ENCODE measurements at regions not wholly inside any gene's neighbourhood (a gene's known extent, or its start where the extent isn't known, plus 50 kb on each side); places are given as distances from the start of the nearest gene placed in this dataset.
A peak's percentile ranks its signal among the peaks of the same experiment; 100 is the strongest.

GRCh38 chr16:6232056-6232455, 1100.6 kb upstream of the RBFOX1 start:
- TF ChIP-seq EP300 (IDR thresholded peaks at IDR 0.05; ENCODE audit: low read depth), result no peak
- no peak for TF ChIP-seq CTCF (IDR thresholded peaks at IDR 0.05)
- Histone ChIP-seq H3K9me3 (no peaks in the 10 kb centered on the region), H3K36me3 (no peaks in the 10 kb centered on the region), H3K27ac (no peak overlapping the region), H3K27me3 (no peaks in the 10 kb centered on the region), H3K4me3 (no peak overlapping the region), H3K4me1 (no peaks in the 10 kb centered on the region)
- WGBS, 2 donors (ENCODE audit: low coverage in 1 of 2), result 40 to 70% methylated on average over 1 to 4 of the region's 4 CpGs
- DNase-seq, result no peak
- intact Hi-C loops (cut with DNase I; ENCODE audit: low total_unique reads) (no loop called here), in situ Hi-C loops (cut with MboI; ENCODE audit: low pct_ligation_motif_present in 1 of 4, low pct_unique_long_range_greater_than_20kb in 1 of 4, low sequenced_read_pairs in 3 of 4) (no loop called here)

GRCh38 chr16:6231398-6231797, 1101.2 kb upstream of the RBFOX1 start:
- 96% methylated on average over 1 of the region's 1 CpG; no CpG with 5 or more reads in 1 of the 2 donors for WGBS, 2 donors (ENCODE audit: low coverage in 1 of 2)
- intact Hi-C loops (cut with DNase I; ENCODE audit: low total_unique reads) (no loop called here), in situ Hi-C loops (cut with MboI; ENCODE audit: low pct_ligation_motif_present in 1 of 4, low pct_unique_long_range_greater_than_20kb in 1 of 4, low sequenced_read_pairs in 3 of 4) (no loop called here)
- Histone ChIP-seq H3K27me3 (no peaks in the 10 kb centered on the region), H3K27ac (no peak overlapping the region), H3K4me3 (no peak overlapping the region), H3K4me1 (no peaks in the 10 kb centered on the region), H3K9me3 (no peaks in the 10 kb centered on the region), H3K36me3 (no peaks in the 10 kb centered on the region)
- TF ChIP-seq EP300 (IDR thresholded peaks at IDR 0.05; ENCODE audit: low read depth), result no peak
- no peak for TF ChIP-seq CTCF (IDR thresholded peaks at IDR 0.05)
- no peak for TF ChIP-seq POLR2A (IDR thresholded peaks at IDR 0.05)
- no peak for TF ChIP-seq POLR2AphosphoS5 (IDR thresholded peaks at IDR 0.05)
- no peak for DNase-seq

GRCh38 chr16:6229186-6229585, 1103.5 kb upstream of the RBFOX1 start:
- no peak overlapping the region for H3K27ac ChIP-seq
- TF ChIP-seq CTCF (IDR thresholded peaks at IDR 0.05), result no peak
- no peak for TF ChIP-seq POLR2AphosphoS5 (IDR thresholded peaks at IDR 0.05)
- TF ChIP-seq POLR2A (IDR thresholded peaks at IDR 0.05), result no peak
- TF ChIP-seq EP300 (IDR thresholded peaks at IDR 0.05; ENCODE audit: low read depth), result no peak
- in situ Hi-C loops (cut with MboI; ENCODE audit: low pct_ligation_motif_present in 1 of 4, low pct_unique_long_range_greater_than_20kb in 1 of 4, low sequenced_read_pairs in 3 of 4) (no loop called here), intact Hi-C loops (cut with DNase I; ENCODE audit: low total_unique reads) (no loop called here)
- H3K36me3 ChIP-seq, result no peaks in the 10 kb centered on the region
- H3K9me3 ChIP-seq, result no peaks in the 10 kb centered on the region
- H3K4me3 ChIP-seq, result no peak overlapping the region
- no peaks in the 10 kb centered on the region for H3K27me3 ChIP-seq
- no peak for DNase-seq
- 74 to 76% methylated on average over 5 to 6 of the region's 6 CpGs for WGBS, 2 donors (ENCODE audit: low coverage in 1 of 2)
- no peaks in the 10 kb centered on the region for H3K4me1 ChIP-seq

- DNase-seq, result peak; percentile 22
Measured at GRCh38 chr16:6218855-6219254, 1113.8 kb upstream of the RBFOX1 start.

More at GRCh38 chr16:6218855-6219254, 1113.8 kb upstream of the RBFOX1 start:
- WGBS, 2 donors (ENCODE audit: low coverage in 1 of 2), result 25 to 30% methylated on average over 2 to 3 of the region's 3 CpGs
- no peaks in the 10 kb centered on the region for H3K9me3 ChIP-seq
- TF ChIP-seq POLR2AphosphoS5 (IDR thresholded peaks at IDR 0.05), result peak in 1 of 3 donors; percentile 25
- TF ChIP-seq POLR2A (IDR thresholded peaks at IDR 0.05), result no peak
- TF ChIP-seq EP300 (IDR thresholded peaks at IDR 0.05; ENCODE audit: low read depth), result no peak
- TF ChIP-seq CTCF (IDR thresholded peaks at IDR 0.05), result no peak
- no peaks in the 10 kb centered on the region for H3K36me3 ChIP-seq
- in situ Hi-C loops (cut with MboI; ENCODE audit: low pct_ligation_motif_present in 1 of 4, low pct_unique_long_range_greater_than_20kb in 1 of 4, low sequenced_read_pairs in 3 of 4) (no loop called here), intact Hi-C loops (cut with DNase I; ENCODE audit: low total_unique reads) (no loop called here)
- no peak overlapping the region for H3K4me3 ChIP-seq
- peak overlapping the region in 2 of 4 donors; percentile 26 to 36 for H3K27ac ChIP-seq
- H3K4me1 ChIP-seq, result peaks cover 0 to 6% (median 2%) of the 10 kb centered on the region in 4 donors
- no peaks in the 10 kb centered on the region for H3K27me3 ChIP-seq

Measured in transverse colon (tissue), 4 donors.